NCI-H446 treated with DMSO at 0.1 percent for 48 hours (cell line): ENCODE measurements at regions not wholly inside any gene's neighbourhood (a gene's known extent, or its start where the extent isn't known, plus 50 kb on each side); places are given as distances from the start of the nearest gene placed in this dataset.
"Not testable (repeated sequence)": the region's sequence is repeated elsewhere in the genome, so short reads cannot be mapped to it uniquely, and the experiment has no call there.

ENCODE experiments used
- DNase-seq: peaks from one replicate; lab custom pipeline; 2025; lab: John Stamatoyannopoulos, UW

DNA sequence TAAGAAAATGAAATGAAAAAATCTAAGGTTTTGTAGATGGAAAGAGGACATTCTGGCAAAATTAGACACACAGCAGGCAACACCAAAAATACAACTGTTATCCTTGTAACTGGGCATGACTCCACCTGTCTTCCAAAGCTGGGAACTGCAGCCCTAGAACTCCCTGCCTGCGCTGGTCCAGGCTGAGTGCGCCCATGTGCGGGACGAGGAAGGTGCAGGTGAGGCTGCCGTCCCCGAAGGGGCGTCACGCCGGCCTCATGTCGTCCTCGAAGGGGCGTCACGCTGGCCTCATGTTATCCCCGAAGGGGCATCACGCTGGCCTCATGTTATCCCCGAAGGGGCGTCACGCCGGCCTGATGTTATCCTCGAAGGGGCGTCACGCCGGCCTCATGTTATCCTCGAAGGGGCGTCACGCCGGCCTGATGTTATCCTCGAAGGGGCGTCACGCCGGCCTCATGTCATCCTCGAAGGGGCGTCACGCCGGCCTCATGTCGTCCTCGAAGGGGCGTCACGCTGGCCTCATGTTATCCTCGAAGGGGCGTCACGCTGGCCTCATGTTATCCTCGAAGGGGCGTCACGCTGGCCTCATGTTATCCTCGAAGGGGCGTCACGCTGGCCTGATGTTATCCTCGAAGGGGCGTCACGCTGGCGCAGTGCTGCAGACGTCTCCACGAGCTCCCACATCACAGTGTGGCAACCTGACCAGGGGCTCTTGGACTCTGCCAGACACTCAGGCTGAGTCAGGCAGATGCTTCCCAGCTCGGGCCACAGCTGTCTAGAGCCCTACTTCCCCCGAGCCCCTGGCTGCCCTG lies 100.3 kb upstream of the SALL3 start:
- not testable (repeated sequence) for DNase-seq

DNA sequence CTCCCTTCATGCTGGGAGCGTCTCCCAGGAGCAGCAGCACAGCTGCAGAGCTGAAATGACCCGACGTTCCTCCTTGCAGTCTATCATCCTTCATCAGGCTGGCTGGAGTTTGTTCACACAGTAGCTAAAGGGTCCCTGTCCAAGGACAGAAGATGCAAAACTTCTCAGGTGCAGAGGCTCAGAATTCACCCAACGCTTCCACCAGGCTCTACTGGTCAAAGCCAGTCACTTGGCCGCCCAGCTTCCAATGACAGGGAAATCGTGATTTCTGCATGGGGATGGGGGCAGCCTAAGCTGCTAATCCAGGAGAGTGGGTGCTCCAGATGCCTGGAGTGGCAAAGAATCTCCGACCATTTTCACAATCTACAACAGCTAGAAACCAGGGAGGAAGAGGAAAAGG lies 97.0 kb upstream of the SALL3 start:
- DNase-seq = no peak

DNA sequence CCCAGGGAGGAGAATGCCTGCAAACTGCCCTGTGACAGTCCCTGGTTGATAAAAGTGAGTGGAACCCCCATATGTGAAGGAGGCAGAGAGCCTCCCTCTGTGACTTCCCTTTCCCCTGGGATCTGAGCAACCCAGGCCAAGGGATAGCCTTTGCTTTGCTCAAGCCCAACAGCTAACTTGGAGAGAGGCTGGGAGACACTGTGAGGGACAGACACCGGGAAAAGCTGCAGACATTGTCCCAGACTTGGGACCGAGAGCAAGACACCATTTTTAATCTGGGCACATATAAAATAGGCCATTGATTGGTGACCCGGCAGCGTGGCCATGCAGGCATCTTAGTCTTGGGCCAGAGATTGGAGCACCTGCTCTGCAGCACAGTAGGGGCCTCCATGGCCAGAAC lies 96.1 kb upstream of the SALL3 start:
- no peak for DNase-seq

GRCh38 chr18:78884502-78884901 lies 95.1 kb upstream of the SALL3 start:
- no peak for DNase-seq

DNA sequence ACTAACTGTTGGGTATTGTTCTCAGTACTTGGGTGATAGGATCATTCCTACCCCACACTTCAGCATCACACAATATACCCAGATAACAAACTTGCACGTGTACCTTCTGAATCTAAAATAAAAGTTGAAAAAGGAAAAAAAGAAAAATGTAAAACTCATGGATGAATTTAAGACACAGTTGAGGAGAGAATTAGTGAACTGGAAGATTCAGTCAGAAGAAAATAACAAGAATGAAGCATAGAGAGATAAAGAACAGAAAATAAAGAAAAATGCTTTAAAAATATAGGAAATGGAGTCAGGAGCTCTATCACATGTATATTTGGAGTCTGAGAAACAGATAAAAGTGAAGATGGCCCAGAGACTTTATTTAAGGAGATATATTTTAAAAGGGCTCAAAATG lies 90.4 kb upstream of the SALL3 start:
- DNase-seq = no peak

GRCh38 chr18:78890388-78890787 lies 89.2 kb upstream of the SALL3 start:
- no peak for DNase-seq

- DNase-seq = no peak
Measured at GRCh38 chr18:78891185-78891762, 88.3 kb upstream of the SALL3 start.

DNA sequence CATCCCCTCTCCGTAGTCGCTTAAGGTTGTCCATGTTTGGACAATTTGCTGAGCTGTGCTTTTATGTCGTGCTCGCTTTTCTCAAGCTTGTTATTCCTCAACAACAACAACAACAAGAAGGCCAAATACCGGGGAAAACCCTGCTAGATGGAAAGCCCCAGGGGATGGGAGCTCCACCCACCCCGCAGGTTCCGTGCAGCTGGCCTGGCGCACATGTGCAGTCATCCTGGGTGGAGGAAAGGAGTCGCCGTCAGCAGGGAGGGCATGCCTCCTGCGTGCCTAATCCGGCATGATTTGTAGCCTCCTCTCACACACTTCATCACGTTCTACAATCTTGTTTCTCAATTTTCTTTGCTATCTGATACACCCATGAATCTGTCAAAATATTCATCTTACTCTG lies 87.4 kb upstream of the SALL3 start:
- DNase-seq = no peak

DNA sequence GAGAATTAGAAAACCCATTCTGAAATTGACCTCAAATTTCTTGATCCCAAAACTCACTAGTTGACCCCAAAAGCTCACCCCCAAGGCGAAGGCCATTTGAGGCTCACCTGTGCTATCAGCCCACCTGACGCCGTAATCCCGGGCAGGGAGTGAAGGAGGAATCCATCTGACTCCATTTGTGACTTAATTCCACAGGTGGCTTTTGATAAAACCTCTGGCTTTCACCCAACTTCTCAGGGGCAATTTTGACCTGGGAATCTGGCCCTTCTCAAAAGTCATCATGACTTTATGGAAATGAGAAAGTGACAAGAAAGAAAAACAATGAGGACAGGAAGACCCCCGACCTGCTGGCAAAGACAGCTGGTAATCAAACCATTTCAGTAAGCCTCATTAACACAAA lies 86.9 kb upstream of the SALL3 start:
- DNase-seq = no peak

- DNase-seq = no peak
Measured at GRCh38 chr18:78893281-78894032, 86.2 kb upstream of the SALL3 start.

DNA sequence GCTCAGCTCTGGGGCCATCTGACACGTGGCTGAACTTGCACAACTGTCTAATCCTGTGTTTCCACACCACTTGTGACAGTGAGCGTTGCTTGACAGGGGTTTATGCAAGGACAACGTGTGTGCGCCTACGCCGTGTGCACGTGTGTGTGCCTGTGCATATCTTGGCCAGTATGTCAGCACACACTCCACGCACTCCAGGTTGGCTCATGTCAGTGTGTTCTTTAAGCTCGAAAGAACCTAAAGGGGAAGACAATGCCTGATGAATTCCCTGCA lies 85.6 kb upstream of the SALL3 start:
- DNase-seq = no peak

- no peak for DNase-seq
Measured at GRCh38 chr18:78895207-78896001, 84.2 kb upstream of the SALL3 start.

GRCh38 chr18:78896111-78896905 lies 83.3 kb upstream of the SALL3 start:
- DNase-seq = no peak

DNA sequence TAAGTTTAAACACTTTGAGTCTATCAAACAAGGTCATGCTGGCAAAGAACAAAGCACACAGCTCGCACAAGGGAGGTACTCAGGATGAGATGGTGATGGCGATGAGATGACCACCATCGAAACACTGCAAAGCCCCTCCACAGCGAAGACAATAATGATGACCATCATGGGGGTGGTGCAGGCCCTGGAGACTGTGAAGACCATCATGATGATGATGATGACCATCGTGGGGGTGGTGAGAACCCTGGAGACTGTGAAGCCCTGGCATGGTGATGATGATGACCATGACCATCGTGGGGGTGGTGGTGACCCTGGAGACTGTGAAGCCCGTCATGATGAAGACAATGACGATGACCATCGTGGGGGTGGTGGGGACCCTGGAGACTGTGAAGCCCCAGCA lies 81.6 kb upstream of the SALL3 start:
- no peak for DNase-seq

DNA sequence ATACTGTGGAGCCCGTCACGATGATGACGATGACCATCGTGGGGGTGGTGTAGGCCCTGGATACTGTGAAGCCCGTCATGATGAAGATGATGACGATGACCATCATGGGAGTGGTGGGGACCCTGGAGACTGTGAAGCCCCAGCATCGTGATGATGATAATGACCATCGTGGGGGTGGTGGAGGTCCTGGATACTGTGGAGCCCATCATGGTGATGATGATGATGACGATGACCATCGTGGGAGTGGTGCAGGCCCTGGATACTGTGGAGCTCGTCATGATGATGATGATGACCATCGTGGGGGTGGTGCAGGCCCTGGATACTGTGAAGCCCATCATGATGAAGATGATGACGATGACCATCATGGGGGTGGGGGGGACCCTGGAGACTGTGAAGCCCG lies 81.0 kb upstream of the SALL3 start:
- no peak for DNase-seq

- no peak for DNase-seq
Measured at GRCh38 chr18:78899241-78899640, 80.4 kb upstream of the SALL3 start.

DNA sequence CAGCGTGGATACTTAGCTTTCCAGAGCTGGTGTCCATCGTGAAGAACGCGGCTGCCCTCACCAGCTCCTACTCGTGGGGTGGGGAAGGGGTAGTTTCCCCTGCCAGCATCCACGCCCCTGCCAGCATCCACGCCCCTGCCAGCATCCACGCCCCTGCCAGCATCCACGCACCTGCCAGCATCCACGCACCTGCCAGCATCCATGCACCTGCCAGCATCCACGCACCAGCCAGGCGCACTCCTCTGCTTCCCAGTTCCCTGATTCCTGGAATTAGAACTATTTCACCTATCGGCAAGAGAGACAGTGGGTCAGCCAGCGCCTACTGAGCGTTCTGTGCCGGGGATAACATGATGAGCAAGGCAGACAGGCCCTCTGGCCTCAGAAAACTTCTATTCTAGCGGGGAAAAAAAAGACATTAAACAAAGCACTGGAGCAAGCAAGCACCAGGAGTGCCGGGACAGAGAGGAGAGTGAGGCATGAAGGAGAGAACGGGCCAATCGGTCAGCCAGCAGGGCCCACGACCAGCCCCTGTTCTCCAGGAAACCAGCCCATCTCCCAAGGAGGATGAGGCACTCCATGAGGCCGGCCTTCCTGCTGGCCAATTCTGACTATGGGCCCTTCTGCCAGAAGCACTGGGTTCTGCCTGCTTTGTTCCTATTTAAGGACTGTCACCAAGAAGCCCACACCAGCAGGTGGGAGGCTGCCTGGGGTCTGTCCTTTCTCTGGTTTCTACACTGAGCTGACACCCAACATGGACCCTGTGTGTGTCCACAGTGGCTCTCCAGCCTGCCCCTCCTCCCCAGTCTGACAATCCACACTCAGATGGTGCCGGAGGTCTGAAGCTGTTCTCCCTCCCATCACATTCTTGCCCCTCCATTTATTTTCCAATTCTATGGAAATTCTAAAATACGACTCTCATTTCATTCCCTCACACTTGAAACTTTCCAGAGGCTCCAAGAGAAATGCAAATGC lies 78.4 kb upstream of the SALL3 start:
- DNase-seq = no peak

GRCh38 chr18:78901923-78902794 lies 77.5 kb upstream of the SALL3 start:
- no peak for DNase-seq

- no peak for DNase-seq
Measured at GRCh38 chr18:78902795-78903435, 76.7 kb upstream of the SALL3 start.
